Heart right ventricle (tissue), 16 donors: ENCODE measurements at regions not wholly inside any gene's neighbourhood (a gene's known extent, or its start where the extent isn't known, plus 50 kb on each side); places are given as distances from the start of the nearest gene placed in this dataset.
"Not testable (repeated sequence)": the region's sequence is repeated elsewhere in the genome, so short reads cannot be mapped to it uniquely, and the experiment has no call there.

Source experiments
- ATAC-seq, 8 donors: fragments of 200-7000 bp; cut with Tn5 transposase; one replicate each; pipeline ENCODE4 v1.9.1; 2020; ENCODE audit warnings: mild to moderate bottlenecking in 8 of 8, moderate library complexity in 8 of 8, moderate number of reproducible peaks in 1 of 8
- DNase-seq, 2 donors: peaks; one replicate each; pipeline ENCODE4 v3.0.0-alpha.2; 2020
- H3K27ac ChIP-seq, 10 donors: fragments of 200-600 bp; sonication (generic) in 2 of 10; one replicate each; pipeline versions ENCODE4 v1.5.0 to v1.8.0; 2020 to 2022; ENCODE audit warnings: mild to moderate bottlenecking in 3 of 10
- H3K27me3 ChIP-seq, 7 donors: fragments of 200-600 bp; one replicate each; pipeline ENCODE4 v1.8.0; 2021 to 2022; ENCODE audit warnings: mild to moderate bottlenecking in 2 of 7
- H3K36me3 ChIP-seq, 9 donors: fragments of 200-600 bp; sonication (generic) in 1 of 9; one replicate each; pipeline versions ENCODE4 v1.5.0 to v1.8.0; 2020 to 2022; ENCODE audit warnings: mild to moderate bottlenecking in 2 of 9
- H3K4me1 ChIP-seq, 9 donors: fragments of 200-600 bp; sonication (generic) in 1 of 9; one replicate each; pipeline versions ENCODE4 v1.5.0 to v1.8.0; 2020 to 2022; ENCODE audit warnings: mild to moderate bottlenecking in 4 of 9
- H3K4me3 ChIP-seq, 10 donors: fragments of 200-600 bp; sonication (generic) in 2 of 10; one replicate each; pipeline versions ENCODE4 v1.5.0 to v1.8.0; 2020 to 2022; ENCODE audit warnings: mild to moderate bottlenecking in 7 of 10, moderate library complexity in 2 of 10
- H3K9me3 ChIP-seq, 11 donors: fragments of 200-600 bp in 10 of 11; sonication (generic) in 2 of 11; one replicate each; pipeline versions ENCODE4 v1.5.0 to v1.8.0; 2013 to 2022; ENCODE audit warnings: mild to moderate bottlenecking in 2 of 11, control low read depth in 1 of 11, moderate library complexity in 1 of 11
- CTCF ChIP-seq, 9 donors: fragments of 200-600 bp; sonication (generic) in 2 of 9; IDR thresholded peaks; one replicate each; pipeline versions ENCODE4 v1.5.0 to v1.8.0; 2021 to 2022; ENCODE audit warnings: antibody characterized with exemption in 9 of 9, mild to moderate bottlenecking in 5 of 9, moderate library complexity in 1 of 9
- WGBS, 2 donors: extraction: QIAGEN DNeasy Blood & Tissue Kit; methylation state at CpG; one replicate each; pipeline ENCODE4 v1.1.7; 2013; ENCODE audit warnings: inconsistent platforms in 1 of 2; 5-methylcytosine and 5-hydroxymethylcytosine counted together
- intact Hi-C, 10 donors: fragments of 100-400 bp; cut with DNase I; formaldehyde crosslinking; loops; one replicate each; pipeline versions ENCODE4 v1.11.1 to v1.14.2; 2022
- donor health status: Arrhythmogenic right ventricular cardiomyopathy.
- donor health status: ischemic (EF 13 %, LVEDD 7.1; RV severe dilation, severe dysfunction).
- donor health status: healthy with polysubstance abuse.
- donor health status: DM: no; HTN: yes; CAD: no.
- donor health status: DM: no; HTN: no; CAD: no.
- donor health status: ischemic (EF 25% LVEDD 6.9; RV normal size, moderate dysfunction).
- donor health status: ischemic (EF 25% LVEDD 5.7; RV mildly dilated, moderate dysfunction).
- donor health status: healthy.
- donor health status: DM: yes; HTN: yes; CAD: no.
- donor health status: Ischemic cardiomyopathy.
- donor health status: ischemic (EF 35%, LVEDD 5.7; RV mildly dilated, moderate dysfunction).
- donor health status: nonischemic (EF 11% LVEDD 7.7; RV severe dilation, severe dysfunction).
- donor health status: DM: yes; HTN: yes; CAD: no.
- donor health status: PGD.
- donor health status: ischemic (EF 29% LVEDD 5.4; RV normal size, mild dysfunction).
- donor health status: nonischemic (EF 23%, LVEDD 6.1; RV moderate dilation, normal function).

- WGBS, 2 donors = 69 to 89% methylated on average over 9 of the region's 9 CpGs
- ATAC-seq (no peak), DNase-seq (no peak)
- Histone ChIP-seq H3K27ac (no peak overlapping the region), H3K9me3 (no peaks in the 10 kb centered on the region), H3K36me3 (no peaks in the 10 kb centered on the region), H3K27me3 (no peaks in the 10 kb centered on the region), H3K4me1 (peaks cover 0 to 19% (median 0%) of the 10 kb centered on the region in 9 donors), H3K4me3 (no peak overlapping the region)
- no peak for TF ChIP-seq CTCF (IDR thresholded peaks at IDR 0.05)
- intact Hi-C loops = no loop called here
These were observed 515.3 kb downstream of the IRS2 start for GRCh38 chr13:109271061-109271460.

- intact Hi-C loops, H3K9me3 ChIP-seq, ATAC-seq, H3K4me3 ChIP-seq, H3K27ac ChIP-seq, H3K36me3 ChIP-seq, DNase-seq, H3K4me1 ChIP-seq, H3K27me3 ChIP-seq: not testable (repeated sequence)
- WGBS, 2 donors = 79 to 86% methylated on average over 3 to 4 of the region's 4 CpGs
These were observed 517.0 kb downstream of the IRS2 start for GRCh38 chr13:109269381-109269780.

GRCh38 chr13:109268492-109268891, 517.9 kb downstream of the IRS2 start:
- DNase-seq, H3K27ac ChIP-seq, H3K4me3 ChIP-seq, H3K27me3 ChIP-seq, H3K9me3 ChIP-seq, H3K4me1 ChIP-seq, ATAC-seq, H3K36me3 ChIP-seq, intact Hi-C loops: not testable (repeated sequence)
- WGBS, 2 donors = 89 to 92% methylated on average over 3 of the region's 3 CpGs

GRCh38 chr13:109267400-109267799, 519.0 kb downstream of the IRS2 start:
- H3K27me3 ChIP-seq, intact Hi-C loops, H3K9me3 ChIP-seq, H3K27ac ChIP-seq, ATAC-seq, H3K4me1 ChIP-seq, H3K36me3 ChIP-seq, H3K4me3 ChIP-seq, DNase-seq: not testable (repeated sequence)
- 61 to 72% methylated on average over 4 of the region's 4 CpGs for WGBS, 2 donors

- H3K4me3 ChIP-seq, H3K9me3 ChIP-seq, H3K27me3 ChIP-seq, DNase-seq, H3K27ac ChIP-seq, intact Hi-C loops, H3K4me1 ChIP-seq, ATAC-seq, H3K36me3 ChIP-seq: not testable (repeated sequence)
- WGBS, 2 donors = 80 to 82% methylated on average over 8 of the region's 8 CpGs
These were observed 521.0 kb downstream of the IRS2 start for GRCh38 chr13:109265438-109265742.

- peak overlapping the region in 1 of 10 donors; percentile 11 for H3K27ac ChIP-seq
- H3K36me3 ChIP-seq, H3K27me3 ChIP-seq, intact Hi-C loops, H3K4me3 ChIP-seq, H3K9me3 ChIP-seq, H3K4me1 ChIP-seq, DNase-seq: not testable (repeated sequence)
- WGBS, 2 donors = 61 to 65% methylated on average over 12 to 13 of the region's 14 CpGs
- ATAC-seq = peak in 2 of 8 donors; percentile 25 to 35
These were observed 521.6 kb downstream of the IRS2 start for GRCh38 chr13:109264603-109265437.

GRCh38 chr13:109257761-109258157, 528.6 kb downstream of the IRS2 start:
- H3K27me3 ChIP-seq, intact Hi-C loops, ATAC-seq, DNase-seq, H3K4me3 ChIP-seq, H3K36me3 ChIP-seq: not testable (repeated sequence)
- peaks cover 0 to 27% (median 0%) of the 10 kb centered on the region in 11 donors for H3K9me3 ChIP-seq
- H3K27ac ChIP-seq = peak overlapping the region in 7 of 10 donors; percentile 47 to 90 (median 78)
- 85 to 93% methylated on average over 6 of the region's 6 CpGs for WGBS, 2 donors
- peaks cover 0 to 11% (median 0%) of the 10 kb centered on the region in 9 donors for H3K4me1 ChIP-seq
